ENCODE measurements at regions not wholly inside any gene's neighbourhood (a gene's known extent, or its start where the extent isn't known, plus 50 kb on each side); places are given as distances from the start of the nearest gene placed in this dataset.

DNA sequence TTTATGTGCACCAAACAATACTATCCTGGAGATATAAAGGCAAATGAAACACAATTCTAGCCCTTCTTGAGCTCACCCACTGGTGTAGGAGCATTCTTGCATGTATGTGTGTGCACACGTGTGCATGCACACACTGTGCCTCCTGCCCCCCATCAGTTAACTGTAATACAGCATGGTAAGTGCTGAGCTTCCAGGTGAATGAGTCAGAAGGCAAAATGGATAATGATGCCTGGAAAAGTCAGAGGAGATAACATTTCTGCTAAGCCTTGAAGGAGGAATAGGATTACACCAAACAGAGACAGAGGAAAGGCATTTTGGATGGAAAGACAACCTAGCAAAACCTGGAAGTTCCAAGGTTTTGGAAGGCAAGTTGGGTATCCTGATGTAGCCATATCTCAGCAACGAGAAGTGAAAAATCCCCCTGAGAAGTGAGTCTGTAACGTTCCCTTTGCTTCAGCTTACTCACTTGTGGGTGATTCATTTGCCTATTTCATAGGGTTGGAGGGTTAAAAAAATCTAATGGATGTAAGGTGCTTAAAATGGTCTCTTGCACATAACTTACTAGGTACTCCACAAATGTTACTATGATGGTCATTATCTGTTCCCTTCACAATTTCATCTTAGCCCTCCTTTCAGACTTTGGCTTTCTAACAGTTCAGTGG is 101.4 kb upstream of the STC2 start:
- TF ChIP-seq POLR2A (IDR thresholded peaks at IDR 0.05; ENCODE audit: low read depth, low read length), result no peak
- TF ChIP-seq POLR2AphosphoS5 (IDR thresholded peaks at IDR 0.05; ENCODE audit: low read depth, low read length), result no peak
